ENCODE measurements at regions not wholly inside any gene's neighbourhood (a gene's known extent, or its start where the extent isn't known, plus 50 kb on each side); places are given as distances from the start of the nearest gene placed in this dataset.

GRCh38 chr13:104694397-104694796 lies 1628.2 kb upstream of the SLC10A2 start:
- no peak overlapping the region for H3K4me3 ChIP-seq (replicated peaks in 1 of 3)
- intact Hi-C loops (cut with DNase I): no loop called here
- TF ChIP-seq CTCF (IDR thresholded peaks at IDR 0.05): no peak
- no peak for TF ChIP-seq POLR2A (IDR thresholded peaks at IDR 0.05)
- H3K36me3 ChIP-seq: no peaks in the 10 kb centered on the region
- no peak overlapping the region for H3K27ac ChIP-seq
- no peaks in the 10 kb centered on the region for H3K4me1 ChIP-seq
- no peaks in the 10 kb centered on the region for H3K9me3 ChIP-seq
- DNase-seq: no peak
- H3K27me3 ChIP-seq: no peaks in the 10 kb centered on the region

- intact Hi-C loops (cut with DNase I): no loop called here
- no peak for DNase-seq
- Histone ChIP-seq H3K9me3 (no peaks in the 10 kb centered on the region), H3K36me3 (no peaks in the 10 kb centered on the region), H3K27me3 (no peaks in the 10 kb centered on the region), H3K4me3 (replicated peaks in 1 of 3) (no peak overlapping the region), H3K4me1 (no peaks in the 10 kb centered on the region), H3K27ac (no peak overlapping the region)
- 78 to 79% methylated on average over 4 of the region's 4 CpGs for WGBS, 2 donors
- TF ChIP-seq POLR2A (IDR thresholded peaks at IDR 0.05): no peak
- TF ChIP-seq CTCF (IDR thresholded peaks at IDR 0.05): no peak
Measured at GRCh38 chr13:104693126-104693525, 1626.9 kb upstream of the SLC10A2 start.

GRCh38 chr13:104691767-104692467 lies 1625.7 kb upstream of the SLC10A2 start:
- TF ChIP-seq CTCF (IDR thresholded peaks at IDR 0.05): no peak
- TF ChIP-seq POLR2A (IDR thresholded peaks at IDR 0.05): no peak

GRCh38 chr13:104686484-104686883 lies 1620.3 kb upstream of the SLC10A2 start:
- Histone ChIP-seq H3K9me3 (no peaks in the 10 kb centered on the region), H3K36me3 (no peaks in the 10 kb centered on the region), H3K4me3 (replicated peaks in 1 of 3) (no peak overlapping the region), H3K4me1 (no peaks in the 10 kb centered on the region), H3K27ac (no peak overlapping the region), H3K27me3 (no peaks in the 10 kb centered on the region)
- TF ChIP-seq POLR2A (IDR thresholded peaks at IDR 0.05): no peak
- intact Hi-C loops (cut with DNase I): no loop called here
- WGBS, 2 donors: 73 to 83% methylated on average over 3 of the region's 3 CpGs
- DNase-seq: no peak

More at GRCh38 chr13:104691767-104692467, 1625.7 kb upstream of the SLC10A2 start:
- Histone ChIP-seq H3K9me3 (no peaks in the 10 kb centered on the region), H3K4me3 (replicated peaks in 1 of 3) (no peak overlapping the region), H3K36me3 (no peaks in the 10 kb centered on the region), H3K27me3 (no peaks in the 10 kb centered on the region), H3K27ac (no peak overlapping the region), H3K4me1 (no peaks in the 10 kb centered on the region)
- 72 to 78% methylated on average over 2 of the region's 2 CpGs for WGBS, 2 donors
- no peak for DNase-seq
- intact Hi-C loops (cut with DNase I): no loop called here

GRCh38 chr13:104683789-104684188 lies 1617.6 kb upstream of the SLC10A2 start:
- Histone ChIP-seq H3K27me3 (no peaks in the 10 kb centered on the region), H3K36me3 (no peaks in the 10 kb centered on the region), H3K27ac (no peak overlapping the region), H3K4me3 (replicated peaks in 1 of 3) (no peak overlapping the region), H3K9me3 (no peaks in the 10 kb centered on the region), H3K4me1 (no peaks in the 10 kb centered on the region)
- TF ChIP-seq CTCF (IDR thresholded peaks at IDR 0.05): no peak
- no peak for TF ChIP-seq POLR2A (IDR thresholded peaks at IDR 0.05)
- intact Hi-C loops (cut with DNase I): no loop called here
- no peak for DNase-seq

Data from thyroid gland (tissue), 4 donors.